Astrocyte (in vitro differentiated cells and primary cell): ENCODE measurements at regions not wholly inside any gene's neighbourhood (a gene's known extent, or its start where the extent isn't known, plus 50 kb on each side); places are given as distances from the start of the nearest gene placed in this dataset.

Source experiments
- EZH2 ChIP-seq: IDR thresholded peaks from 2 replicates; pipeline ENCODE4 v1.6.1; 2012; ENCODE audit warnings: mild to moderate bottlenecking, low read length, inconsistent platforms; ENCODE audit not compliant: insufficient read depth
- TF ChIP-seq, protein P1 (sequence below): IDR thresholded peaks from 2 replicates; pipeline ENCODE4 v1.5.1; 2011; ENCODE audit warnings: low read depth, mild to moderate bottlenecking, inconsistent platforms, low read length, moderate library complexity; ENCODE audit not compliant: insufficient read depth

DNA sequence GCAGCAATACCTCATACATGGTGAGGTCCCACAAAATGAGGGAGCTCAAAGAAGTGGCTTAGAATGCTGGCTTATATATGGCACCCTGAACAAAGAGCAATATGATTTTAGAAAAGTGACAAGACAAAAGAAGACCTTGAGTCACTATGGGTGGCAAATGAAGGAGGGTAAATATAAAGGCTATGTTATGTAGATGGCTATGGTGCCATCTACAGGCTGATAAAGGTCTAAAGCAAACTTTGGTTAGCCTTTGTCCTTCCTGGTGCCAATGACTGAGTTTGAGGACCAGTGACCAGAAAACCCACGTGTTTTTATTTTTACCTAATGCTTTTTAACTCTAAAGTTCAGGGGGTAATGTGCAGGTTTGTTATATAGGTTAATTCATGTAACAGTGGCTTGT is 151.8 kb downstream of the CCNG2 start:
- TF ChIP-seq, protein P1, sequence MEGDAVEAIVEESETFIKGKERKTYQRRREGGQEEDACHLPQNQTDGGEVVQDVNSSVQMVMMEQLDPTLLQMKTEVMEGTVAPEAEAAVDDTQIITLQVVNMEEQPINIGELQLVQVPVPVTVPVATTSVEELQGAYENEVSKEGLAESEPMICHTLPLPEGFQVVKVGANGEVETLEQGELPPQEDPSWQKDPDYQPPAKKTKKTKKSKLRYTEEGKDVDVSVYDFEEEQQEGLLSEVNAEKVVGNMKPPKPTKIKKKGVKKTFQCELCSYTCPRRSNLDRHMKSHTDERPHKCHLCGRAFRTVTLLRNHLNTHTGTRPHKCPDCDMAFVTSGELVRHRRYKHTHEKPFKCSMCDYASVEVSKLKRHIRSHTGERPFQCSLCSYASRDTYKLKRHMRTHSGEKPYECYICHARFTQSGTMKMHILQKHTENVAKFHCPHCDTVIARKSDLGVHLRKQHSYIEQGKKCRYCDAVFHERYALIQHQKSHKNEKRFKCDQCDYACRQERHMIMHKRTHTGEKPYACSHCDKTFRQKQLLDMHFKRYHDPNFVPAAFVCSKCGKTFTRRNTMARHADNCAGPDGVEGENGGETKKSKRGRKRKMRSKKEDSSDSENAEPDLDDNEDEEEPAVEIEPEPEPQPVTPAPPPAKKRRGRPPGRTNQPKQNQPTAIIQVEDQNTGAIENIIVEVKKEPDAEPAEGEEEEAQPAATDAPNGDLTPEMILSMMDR = peak; percentile 45
- no peak for TF ChIP-seq EZH2
